ENCODE measurements at regions not wholly inside any gene's neighbourhood (a gene's known extent, or its start where the extent isn't known, plus 50 kb on each side); places are given as distances from the start of the nearest gene placed in this dataset.

DNA sequence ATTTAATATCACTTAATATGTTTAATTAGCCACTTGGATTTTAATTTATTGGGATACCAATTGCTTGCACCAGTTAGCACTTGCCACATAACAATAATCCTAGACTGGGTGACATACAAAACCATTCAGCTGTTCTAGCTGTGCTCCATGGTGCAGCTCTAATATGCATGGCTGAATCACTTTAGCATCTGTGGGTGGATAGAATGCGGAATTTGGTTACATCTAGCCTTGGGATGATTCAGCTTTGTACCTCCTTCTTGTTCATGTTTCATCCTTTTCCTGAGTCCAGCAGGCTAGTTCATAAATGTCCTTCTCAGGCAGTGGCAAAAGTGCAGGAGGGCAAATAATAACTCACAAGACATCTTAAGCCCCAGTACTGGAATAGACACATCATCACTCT, 1263.0 kb downstream of the LRFN5 start:
- TF ChIP-seq POLR2A (IDR thresholded peaks at IDR 0.05; ENCODE audit: extremely low read depth, insufficient read length) (no peak), MYC (IDR thresholded peaks at IDR 0.05; ENCODE audit: low read depth, low read length) (no peak), MAX (IDR thresholded peaks at IDR 0.05; ENCODE audit: low read depth, low read length) (no peak), CTCF (IDR thresholded peaks at IDR 0.05; ENCODE audit: low read depth, low read length) (no peak)
- DNase-seq (ENCODE audit: low read depth): no peak
- H3K4me3 ChIP-seq (ENCODE audit: low read depth, low read length): no peak overlapping the region

DNA sequence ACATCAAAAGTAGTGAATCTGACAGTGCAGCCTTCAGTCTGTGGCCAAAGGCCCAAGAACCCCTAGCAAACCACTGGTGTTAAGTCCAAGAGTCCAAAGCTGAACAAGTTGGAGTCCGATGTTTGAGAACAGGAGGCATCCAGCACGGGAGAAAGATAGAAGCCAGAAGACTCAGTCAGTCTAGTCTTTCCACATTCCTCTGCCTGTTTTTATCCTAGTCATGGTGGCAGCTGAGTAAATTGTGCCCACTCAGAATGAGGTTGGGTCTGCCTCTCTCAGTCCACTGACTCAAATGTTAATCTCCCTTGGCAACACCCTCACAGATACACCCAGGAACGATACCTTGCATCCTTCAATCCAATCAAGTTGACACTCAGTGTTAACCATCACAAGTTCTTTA, 1255.4 kb downstream of the LRFN5 start:
- no peak for DNase-seq (ENCODE audit: low read depth)
- TF ChIP-seq MYC (IDR thresholded peaks at IDR 0.05; ENCODE audit: low read depth, low read length) (no peak), POLR2A (IDR thresholded peaks at IDR 0.05; ENCODE audit: extremely low read depth, insufficient read length) (no peak), MAX (IDR thresholded peaks at IDR 0.05; ENCODE audit: low read depth, low read length) (no peak), CTCF (IDR thresholded peaks at IDR 0.05; ENCODE audit: low read depth, low read length) (no peak)
- H3K4me3 ChIP-seq (ENCODE audit: low read depth, low read length): no peak overlapping the region

DNA sequence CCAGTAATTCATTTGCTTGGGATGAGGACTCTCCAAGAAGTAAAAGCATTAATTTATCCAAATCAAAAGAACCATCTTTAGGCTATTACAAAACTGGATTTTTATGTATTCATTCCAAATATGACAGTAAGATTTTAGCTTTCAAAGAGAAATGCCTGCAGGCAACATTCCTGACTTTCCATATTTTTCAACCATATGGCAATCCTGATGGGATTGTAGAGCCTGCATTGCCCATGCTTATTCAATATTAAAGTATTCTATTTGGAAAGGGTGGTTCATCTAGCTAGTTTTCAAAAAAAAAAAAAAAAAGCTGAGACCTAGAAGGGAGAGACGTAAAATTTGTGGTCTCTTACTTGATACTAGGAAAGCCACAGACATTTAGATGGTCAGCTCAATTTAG, 1253.7 kb downstream of the LRFN5 start:
- no peak overlapping the region for H3K4me3 ChIP-seq (ENCODE audit: low read depth, low read length)
- no peak for DNase-seq (ENCODE audit: low read depth)
- no peak for TF ChIP-seq MAX (IDR thresholded peaks at IDR 0.05; ENCODE audit: low read depth, low read length)
- no peak for TF ChIP-seq POLR2A (IDR thresholded peaks at IDR 0.05; ENCODE audit: extremely low read depth, insufficient read length)
- no peak for TF ChIP-seq MYC (IDR thresholded peaks at IDR 0.05; ENCODE audit: low read depth, low read length)
- TF ChIP-seq CTCF (IDR thresholded peaks at IDR 0.05; ENCODE audit: low read depth, low read length): no peak

DNA sequence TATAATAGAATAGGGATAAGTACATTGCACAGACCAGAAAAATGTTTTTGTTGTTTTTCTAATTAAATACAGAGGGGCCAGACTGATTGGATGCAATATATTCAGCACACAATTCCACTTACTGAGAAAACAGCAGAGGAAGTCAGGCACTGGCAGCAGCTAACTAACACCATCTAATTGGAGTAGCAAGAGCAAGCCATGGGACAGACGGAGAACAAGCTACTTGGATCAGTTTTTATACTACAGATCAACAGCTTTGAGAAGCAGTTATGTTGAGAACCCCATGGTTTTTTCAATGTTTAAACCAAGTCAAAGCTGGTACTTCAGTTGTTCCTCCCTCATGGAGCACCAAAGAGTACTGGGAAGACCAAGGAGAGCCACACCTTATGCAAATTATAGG, 1249.4 kb downstream of the LRFN5 start:
- no peak for DNase-seq (ENCODE audit: low read depth)
- no peak for TF ChIP-seq MAX (IDR thresholded peaks at IDR 0.05; ENCODE audit: low read depth, low read length)
- no peak for TF ChIP-seq MYC (IDR thresholded peaks at IDR 0.05; ENCODE audit: low read depth, low read length)
- TF ChIP-seq CTCF (IDR thresholded peaks at IDR 0.05; ENCODE audit: low read depth, low read length): no peak
- no peak for TF ChIP-seq POLR2A (IDR thresholded peaks at IDR 0.05; ENCODE audit: extremely low read depth, insufficient read length)
- no peak overlapping the region for H3K4me3 ChIP-seq (ENCODE audit: low read depth, low read length)

DNA sequence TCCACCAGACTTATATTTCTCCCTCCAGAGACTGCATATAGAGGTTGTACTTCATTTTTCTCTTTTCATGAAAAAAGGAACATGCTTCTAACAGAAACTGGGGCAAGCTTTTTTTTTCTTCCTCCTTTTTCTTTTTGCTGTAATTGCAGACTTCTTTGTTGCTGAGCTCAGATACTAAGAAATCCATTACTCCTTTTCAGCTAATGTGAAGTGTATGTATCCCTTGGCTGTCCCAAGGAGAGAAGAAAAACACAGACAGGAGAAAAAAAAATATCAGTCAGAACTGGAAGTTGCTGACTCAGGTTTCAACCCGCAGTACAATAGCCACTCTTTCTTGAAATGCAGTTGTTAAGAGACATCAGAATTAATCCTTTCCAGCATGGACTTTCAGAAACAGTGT, 1248.4 kb downstream of the LRFN5 start:
- H3K4me3 ChIP-seq (ENCODE audit: low read depth, low read length): no peak overlapping the region
- no peak for DNase-seq (ENCODE audit: low read depth)
- TF ChIP-seq POLR2A (IDR thresholded peaks at IDR 0.05; ENCODE audit: extremely low read depth, insufficient read length): no peak
- TF ChIP-seq MYC (IDR thresholded peaks at IDR 0.05; ENCODE audit: low read depth, low read length): no peak
- no peak for TF ChIP-seq MAX (IDR thresholded peaks at IDR 0.05; ENCODE audit: low read depth, low read length)
- TF ChIP-seq CTCF (IDR thresholded peaks at IDR 0.05; ENCODE audit: low read depth, low read length): no peak

DNA sequence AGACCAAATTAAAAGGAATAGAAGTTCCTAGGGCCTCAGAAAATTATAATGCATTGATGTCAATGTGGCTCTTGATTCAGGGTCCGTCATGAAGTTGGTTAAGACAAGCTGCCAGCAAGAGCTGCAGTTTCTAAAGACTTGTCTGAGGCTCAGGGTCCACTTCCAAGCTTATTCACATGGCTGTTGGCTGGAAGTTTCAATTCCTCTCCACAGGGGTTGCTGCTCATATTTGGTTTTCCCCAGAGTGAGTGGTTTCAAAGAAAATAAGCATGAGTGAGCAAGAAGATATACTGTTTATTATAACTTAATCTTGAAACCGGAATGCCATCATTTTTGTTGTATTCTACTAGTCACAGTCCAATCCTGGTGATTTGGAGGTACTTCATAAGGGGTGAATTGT, 1247.4 kb downstream of the LRFN5 start:
- DNase-seq (ENCODE audit: low read depth): no peak
- no peak overlapping the region for H3K4me3 ChIP-seq (ENCODE audit: low read depth, low read length)
- TF ChIP-seq POLR2A (IDR thresholded peaks at IDR 0.05; ENCODE audit: extremely low read depth, insufficient read length): no peak
- TF ChIP-seq MAX (IDR thresholded peaks at IDR 0.05; ENCODE audit: low read depth, low read length): no peak

All from NB4 (cell line).